ENCODE measurements at regions not wholly inside any gene's neighbourhood (a gene's known extent, or its start where the extent isn't known, plus 50 kb on each side); places are given as distances from the start of the nearest gene placed in this dataset.

GRCh38 chr6:137728386-137729349 is 138.4 kb upstream of the TNFAIP3 start (continued):
- TF ChIP-seq USF2 (IDR thresholded peaks at IDR 0.05; ENCODE audit: low read depth, low read length) (no peak), MXI1 (IDR thresholded peaks at IDR 0.05; ENCODE audit: borderline replicate concordance, low read depth, low read length) (0 out of 2 replicates have a peak, but pooled peaks have one; percentile 56), BHLHE40 (IDR thresholded peaks at IDR 0.05; ENCODE audit: low read depth, low read length) (no peak), RAD21 (IDR thresholded peaks at IDR 0.05; ENCODE audit: low read length) (0 out of 2 replicates have a peak, but pooled peaks have one; percentile 7)
